Neural progenitor cell (in vitro differentiated cells): ENCODE measurements at regions not wholly inside any gene's neighbourhood (a gene's known extent, or its start where the extent isn't known, plus 50 kb on each side); places are given as distances from the start of the nearest gene placed in this dataset.

Experiments
- EZH2 ChIP-seq: fragments of 200-600 bp; sonication (generic); IDR thresholded peaks from 2 replicates; pipeline ENCODE4 v1.6.1; 2017; ENCODE audit warnings: antibody characterized with exemption, mild to moderate bottlenecking, moderate library complexity
- TF ChIP-seq, protein P1 (sequence below): fragments of 200-600 bp; sonication (generic); IDR thresholded peaks from 2 replicates; pipeline ENCODE4 v1.5.1; 2017; ENCODE audit warnings: antibody characterized with exemption, mild to moderate bottlenecking

DNA sequence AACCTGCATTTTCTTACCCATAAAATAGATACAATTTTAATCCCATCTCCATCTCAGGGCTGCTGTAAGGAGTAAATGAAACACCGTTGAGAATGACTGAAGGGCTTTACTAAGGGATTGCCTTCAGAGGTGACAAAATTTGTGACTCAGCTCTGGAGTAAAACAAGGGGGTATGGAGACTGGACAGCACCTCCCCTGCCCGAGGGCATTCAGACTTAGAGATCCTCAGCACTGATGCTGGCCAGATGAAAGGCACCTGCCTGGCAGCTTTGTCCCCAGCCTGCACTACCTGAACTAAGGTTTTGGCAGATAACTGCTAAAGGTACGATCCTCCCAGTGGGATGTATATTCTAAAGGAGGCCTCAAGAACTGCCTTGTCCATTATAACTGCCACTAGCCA is 84.7 kb upstream of the CALM2 start:
- TF ChIP-seq, protein P1, sequence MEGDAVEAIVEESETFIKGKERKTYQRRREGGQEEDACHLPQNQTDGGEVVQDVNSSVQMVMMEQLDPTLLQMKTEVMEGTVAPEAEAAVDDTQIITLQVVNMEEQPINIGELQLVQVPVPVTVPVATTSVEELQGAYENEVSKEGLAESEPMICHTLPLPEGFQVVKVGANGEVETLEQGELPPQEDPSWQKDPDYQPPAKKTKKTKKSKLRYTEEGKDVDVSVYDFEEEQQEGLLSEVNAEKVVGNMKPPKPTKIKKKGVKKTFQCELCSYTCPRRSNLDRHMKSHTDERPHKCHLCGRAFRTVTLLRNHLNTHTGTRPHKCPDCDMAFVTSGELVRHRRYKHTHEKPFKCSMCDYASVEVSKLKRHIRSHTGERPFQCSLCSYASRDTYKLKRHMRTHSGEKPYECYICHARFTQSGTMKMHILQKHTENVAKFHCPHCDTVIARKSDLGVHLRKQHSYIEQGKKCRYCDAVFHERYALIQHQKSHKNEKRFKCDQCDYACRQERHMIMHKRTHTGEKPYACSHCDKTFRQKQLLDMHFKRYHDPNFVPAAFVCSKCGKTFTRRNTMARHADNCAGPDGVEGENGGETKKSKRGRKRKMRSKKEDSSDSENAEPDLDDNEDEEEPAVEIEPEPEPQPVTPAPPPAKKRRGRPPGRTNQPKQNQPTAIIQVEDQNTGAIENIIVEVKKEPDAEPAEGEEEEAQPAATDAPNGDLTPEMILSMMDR: no peak
- TF ChIP-seq EZH2: no peak
